ENCODE measurements at regions not wholly inside any gene's neighbourhood (a gene's known extent, or its start where the extent isn't known, plus 50 kb on each side); places are given as distances from the start of the nearest gene placed in this dataset.

GRCh38 chr2:60104514-60105505, 448.6 kb downstream of the BCL11A start:
- no peak for DNase-seq (ENCODE audit: low read depth in 1 of 2, low spot score in 1 of 2)

GRCh38 chr2:60100034-60100433, 453.4 kb downstream of the BCL11A start:
- DNase-seq (ENCODE audit: low read depth in 1 of 2, low spot score in 1 of 2), result no peak

- no peak for DNase-seq (ENCODE audit: low read depth in 1 of 2, low spot score in 1 of 2)
These were observed 454.5 kb downstream of the BCL11A start for GRCh38 chr2:60098996-60099395.

- DNase-seq (ENCODE audit: low read depth in 1 of 2, low spot score in 1 of 2), result no peak
These were observed 456.2 kb downstream of the BCL11A start for GRCh38 chr2:60097298-60097697.

- DNase-seq (ENCODE audit: low read depth in 1 of 2, low spot score in 1 of 2), result no peak
These were observed 456.9 kb downstream of the BCL11A start for GRCh38 chr2:60096556-60096955.

GRCh38 chr2:60095903-60096302, 457.6 kb downstream of the BCL11A start:
- DNase-seq (ENCODE audit: low read depth in 1 of 2, low spot score in 1 of 2), result no peak

- no peak for DNase-seq (ENCODE audit: low read depth in 1 of 2, low spot score in 1 of 2)
These were observed 458.1 kb downstream of the BCL11A start for GRCh38 chr2:60095202-60095815.

- DNase-seq (ENCODE audit: low read depth in 1 of 2, low spot score in 1 of 2), result no peak
These were observed 459.0 kb downstream of the BCL11A start for GRCh38 chr2:60094450-60094929.

- no peak for DNase-seq (ENCODE audit: low read depth in 1 of 2, low spot score in 1 of 2)
These were observed 460.7 kb downstream of the BCL11A start for GRCh38 chr2:60092781-60093180.

DNA sequence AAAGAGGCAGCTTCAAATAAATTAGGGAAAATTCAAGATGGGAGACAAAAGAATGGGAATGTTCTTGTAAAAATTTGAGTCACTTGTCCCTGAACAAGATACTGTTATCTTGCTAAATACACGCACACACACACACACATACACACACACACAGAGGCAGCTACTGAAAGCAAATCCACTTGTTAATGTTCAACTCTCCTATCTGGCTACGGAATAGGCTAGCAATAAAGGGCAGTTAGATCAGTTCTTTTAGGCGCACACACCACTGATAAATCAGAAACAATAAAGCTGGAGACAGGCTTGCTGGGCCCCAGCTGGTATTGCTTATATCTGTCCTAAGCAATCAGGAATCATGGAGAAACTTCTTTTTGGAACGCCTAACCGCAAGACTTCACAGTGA, 461.6 kb downstream of the BCL11A start:
- DNase-seq (ENCODE audit: low read depth in 1 of 2, low spot score in 1 of 2), result no peak

DNA sequence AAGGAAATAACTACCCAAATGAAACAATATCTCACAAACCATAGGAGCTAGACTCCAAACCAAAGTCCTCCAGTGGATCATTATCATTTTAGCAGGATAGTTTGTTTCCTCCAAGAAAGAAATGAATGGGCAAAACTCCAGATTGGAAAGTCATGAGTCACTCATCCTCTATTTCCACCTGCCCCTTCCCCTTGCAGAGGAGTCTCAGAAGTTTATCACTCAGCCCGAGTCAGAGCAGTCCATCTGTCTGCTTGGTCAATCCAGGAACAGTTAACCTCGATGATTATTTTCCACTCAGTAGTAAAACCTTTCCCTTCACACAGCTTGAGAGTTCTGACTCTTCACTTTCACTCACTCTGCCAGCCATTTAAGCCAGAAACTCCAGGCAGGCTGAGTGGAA, 462.2 kb downstream of the BCL11A start:
- no peak for DNase-seq (ENCODE audit: low read depth in 1 of 2, low spot score in 1 of 2)

DNA sequence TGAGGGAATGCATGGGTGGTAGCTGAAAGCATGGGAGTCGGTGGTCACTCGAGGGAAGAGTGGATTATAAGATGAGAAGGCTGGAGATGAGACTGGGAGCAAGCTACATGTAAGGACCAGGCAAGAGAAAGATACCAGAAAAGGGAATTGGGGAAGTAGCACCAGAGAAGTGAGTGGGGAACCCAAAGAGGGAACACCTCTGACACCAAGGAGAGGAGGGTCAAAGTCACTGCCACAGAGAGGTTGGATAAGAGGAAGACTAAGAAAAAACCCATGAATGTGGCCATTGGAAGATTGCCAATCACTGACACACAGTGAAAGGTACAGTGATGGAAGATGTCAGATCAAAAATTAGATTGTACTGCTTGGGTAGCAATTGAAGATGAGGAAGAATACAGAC, 473.9 kb downstream of the BCL11A start:
- DNase-seq (ENCODE audit: low read depth in 1 of 2, low spot score in 1 of 2), result no peak

- no peak for DNase-seq (ENCODE audit: low read depth in 1 of 2, low spot score in 1 of 2)
These were observed 478.4 kb downstream of the BCL11A start for GRCh38 chr2:60075048-60075447.

GRCh38 chr2:60073201-60073600, 480.3 kb downstream of the BCL11A start:
- DNase-seq (ENCODE audit: low read depth in 1 of 2, low spot score in 1 of 2), result no peak

- no peak for DNase-seq (ENCODE audit: low read depth in 1 of 2, low spot score in 1 of 2)
These were observed 480.8 kb downstream of the BCL11A start for GRCh38 chr2:60072609-60073008.

GRCh38 chr2:60071490-60071831, 482.0 kb downstream of the BCL11A start:
- DNase-seq (ENCODE audit: low read depth in 1 of 2, low spot score in 1 of 2), result no peak

- DNase-seq (ENCODE audit: low read depth in 1 of 2, low spot score in 1 of 2), result no peak
These were observed 482.5 kb downstream of the BCL11A start for GRCh38 chr2:60070736-60071489.

- no peak for DNase-seq (ENCODE audit: low read depth in 1 of 2, low spot score in 1 of 2)
These were observed 483.3 kb downstream of the BCL11A start for GRCh38 chr2:60070196-60070595.

GRCh38 chr2:60068755-60069154, 484.7 kb downstream of the BCL11A start:
- DNase-seq (ENCODE audit: low read depth in 1 of 2, low spot score in 1 of 2), result no peak

DNA sequence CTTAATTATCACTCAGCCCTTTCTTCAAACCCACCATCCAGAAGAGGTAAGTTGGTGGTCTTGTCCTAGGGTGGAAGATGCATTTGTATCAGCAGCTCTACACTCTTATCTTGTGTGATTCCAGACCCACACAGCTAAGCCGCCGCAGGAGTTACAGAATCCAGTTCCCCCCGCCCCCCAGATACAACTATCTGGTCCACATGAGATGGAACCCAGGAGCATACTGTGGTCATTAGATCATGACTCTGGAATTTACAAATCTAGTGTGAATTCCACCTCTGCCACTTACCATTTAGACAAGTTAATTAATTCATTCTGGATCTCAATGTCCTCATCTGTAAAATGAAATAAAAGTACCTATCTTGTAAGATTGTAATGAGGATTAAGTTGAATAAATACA, 486.4 kb downstream of the BCL11A start:
- DNase-seq (ENCODE audit: low read depth in 1 of 2, low spot score in 1 of 2), result no peak

DNA sequence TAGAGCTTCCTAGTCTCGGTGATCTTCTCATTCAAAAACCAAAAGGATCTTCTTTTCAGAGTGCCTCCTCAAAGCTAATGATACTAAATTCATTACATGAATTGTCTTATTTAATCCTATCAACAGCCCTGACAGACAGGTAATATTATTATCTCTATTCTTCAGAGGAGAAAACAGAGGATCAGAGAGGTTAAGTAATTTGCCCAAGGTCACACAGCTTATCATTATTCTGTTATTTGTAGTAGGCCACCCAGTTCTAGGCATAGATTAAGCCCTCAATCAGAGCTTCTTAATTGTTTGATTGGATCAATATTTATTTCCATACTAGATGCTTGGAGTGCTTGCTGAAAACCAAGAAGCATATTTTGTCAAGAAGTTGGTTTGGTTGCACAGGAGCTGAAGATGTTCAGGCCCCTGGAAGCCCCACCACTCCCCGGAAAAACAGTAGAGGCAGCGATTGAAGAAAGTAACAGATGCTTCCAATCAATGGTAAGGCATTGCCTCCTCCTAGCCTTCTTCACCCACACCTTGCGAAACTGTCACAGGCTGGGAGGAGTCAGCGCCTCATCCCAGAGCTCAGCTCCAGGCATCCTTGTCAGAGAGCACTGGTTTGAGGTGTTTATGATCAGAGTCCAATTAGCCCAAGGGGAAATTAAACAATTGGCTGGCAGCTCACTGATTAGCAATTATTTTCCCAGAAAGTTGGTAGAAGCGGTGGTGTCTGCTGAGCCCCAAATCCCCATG, 487.2 kb downstream of the BCL11A start:
- DNase-seq (ENCODE audit: low read depth in 1 of 2, low spot score in 1 of 2), result no peak

Data from stimulated activated CD4-positive, alpha-beta T cell treated with anti-CD3 and anti-CD28 coated beads, Interleukin-15, amount 100 ng/mL, for 1 hour (primary cell).